ENCODE measurements at regions not wholly inside any gene's neighbourhood (a gene's known extent, or its start where the extent isn't known, plus 50 kb on each side); places are given as distances from the start of the nearest gene placed in this dataset.

DNA sequence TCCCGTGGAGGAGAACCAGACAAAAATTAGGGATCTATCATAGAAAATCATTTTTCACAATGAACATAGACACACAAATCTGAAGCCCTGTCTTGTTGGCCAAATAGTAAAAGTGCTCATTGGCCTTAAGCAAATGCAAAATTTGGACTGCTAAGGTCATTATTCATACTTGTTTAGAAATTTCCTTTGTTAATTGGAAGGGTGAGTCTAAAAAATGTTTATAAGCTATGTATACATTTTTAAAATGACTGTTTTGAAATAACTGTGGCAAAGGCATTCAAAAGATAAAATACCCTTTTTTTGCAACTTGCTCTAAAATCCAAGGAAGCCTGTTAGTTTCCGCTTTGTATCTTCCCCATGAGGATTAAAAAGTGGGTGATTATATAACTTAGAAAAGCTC, 195.0 kb downstream of the ZNF330 start:
- FAIRE-seq (no peak), DNase-seq (ENCODE audit: low read depth, low spot score) (no peak)
- Histone ChIP-seq H3K9me1 (replicated peaks; ENCODE audit: control insufficient read depth, extremely low read depth, insufficient read depth, low read length) (no peaks in the 10 kb centered on the region), H3K36me3 (ENCODE audit: control insufficient read depth in 2 of 2, extremely low read depth in 1 of 2, insufficient read depth in 2 of 2, low read length in 2 of 2) (no peaks in the 10 kb centered on the region), H4K20me1 (replicated peaks; ENCODE audit: control insufficient read depth, extremely low read depth, insufficient read depth, low read length) (no peaks in the 10 kb centered on the region), H3K9ac (replicated peaks; ENCODE audit: extremely low read depth, insufficient read depth, low read length) (no peak overlapping the region), H3K4me3 (replicated peaks in 1 of 3; ENCODE audit: insufficient read depth in 1 of 3, low read depth in 1 of 3, low read length in 3 of 3) (no peak overlapping the region), H3K27ac (ENCODE audit: insufficient read depth, low read depth, low read length) (no peak overlapping the region), H3K4me2 (ENCODE audit: insufficient read depth, low read length) (no peak overlapping the region), H2AFZ (ENCODE audit: low read depth, low read length) (no peak overlapping the region), H3K27me3 (ENCODE audit: control insufficient read depth in 2 of 2, insufficient read depth in 2 of 2, low read length in 2 of 2) (peaks cover 0 to 2% of the 10 kb centered on the region in 2 experiments), H3K79me2 (ENCODE audit: control insufficient read depth, insufficient read depth, low read length) (no peaks in the 10 kb centered on the region), H3K4me1 (ENCODE audit: control insufficient read depth, extremely low read depth, insufficient read depth, low read length) (no peaks in the 10 kb centered on the region), H3K9me3 (replicated peaks; ENCODE audit: control insufficient read depth, insufficient read depth, low read length) (no peaks in the 10 kb centered on the region)
- ChIA-PET CTCF (interaction anchor here (0.5 to 2.5 kb wide), 3 partner anchors 10 to 562 kb away, joined by 3 to 8 read pairs (median 3); no protein-coding TSS in a partner anchor), POLR2A (no interaction called here)
- no TSS peak for BruUV-seq (replicated peaks)
- intact Hi-C loops (cut with micrococcal nuclease), result no loop called here
- TF ChIP-seq POLR2A (IDR thresholded peaks at IDR 0.05; ENCODE audit: low read depth, low read length) (no peak), FOS (IDR thresholded peaks at IDR 0.05; ENCODE audit: borderline replicate concordance, insufficient read depth, low read length) (no peak), JUN (IDR thresholded peaks at IDR 0.05; ENCODE audit: borderline replicate concordance, insufficient read depth, insufficient read length, low read depth) (no peak), GATA2 (IDR thresholded peaks at IDR 0.05; ENCODE audit: insufficient read depth, insufficient read length, low read depth, low read length) (no peak), EZH2 (IDR thresholded peaks at IDR 0.05; ENCODE audit: borderline replicate concordance, low read depth, low read length, severe bottlenecking) (no peak), POLR2AphosphoS5 (IDR thresholded peaks at IDR 0.05; ENCODE audit: insufficient read depth, low read depth, low read length) (no peak), MYC (IDR thresholded peaks at IDR 0.05; ENCODE audit: low read depth, low read length) (no peak)
- TF ChIP-seq, protein P1, sequence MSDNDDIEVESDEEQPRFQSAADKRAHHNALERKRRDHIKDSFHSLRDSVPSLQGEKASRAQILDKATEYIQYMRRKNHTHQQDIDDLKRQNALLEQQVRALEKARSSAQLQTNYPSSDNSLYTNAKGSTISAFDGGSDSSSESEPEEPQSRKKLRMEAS (IDR thresholded peaks at IDR 0.05; ENCODE audit: insufficient read depth, insufficient read length), result no peak
- TF ChIP-seq, protein P2, sequence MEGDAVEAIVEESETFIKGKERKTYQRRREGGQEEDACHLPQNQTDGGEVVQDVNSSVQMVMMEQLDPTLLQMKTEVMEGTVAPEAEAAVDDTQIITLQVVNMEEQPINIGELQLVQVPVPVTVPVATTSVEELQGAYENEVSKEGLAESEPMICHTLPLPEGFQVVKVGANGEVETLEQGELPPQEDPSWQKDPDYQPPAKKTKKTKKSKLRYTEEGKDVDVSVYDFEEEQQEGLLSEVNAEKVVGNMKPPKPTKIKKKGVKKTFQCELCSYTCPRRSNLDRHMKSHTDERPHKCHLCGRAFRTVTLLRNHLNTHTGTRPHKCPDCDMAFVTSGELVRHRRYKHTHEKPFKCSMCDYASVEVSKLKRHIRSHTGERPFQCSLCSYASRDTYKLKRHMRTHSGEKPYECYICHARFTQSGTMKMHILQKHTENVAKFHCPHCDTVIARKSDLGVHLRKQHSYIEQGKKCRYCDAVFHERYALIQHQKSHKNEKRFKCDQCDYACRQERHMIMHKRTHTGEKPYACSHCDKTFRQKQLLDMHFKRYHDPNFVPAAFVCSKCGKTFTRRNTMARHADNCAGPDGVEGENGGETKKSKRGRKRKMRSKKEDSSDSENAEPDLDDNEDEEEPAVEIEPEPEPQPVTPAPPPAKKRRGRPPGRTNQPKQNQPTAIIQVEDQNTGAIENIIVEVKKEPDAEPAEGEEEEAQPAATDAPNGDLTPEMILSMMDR (IDR thresholded peaks at IDR 0.05; ENCODE audit: extremely low read depth in 1 of 2, insufficient read depth in 1 of 2, low read depth in 1 of 2, low read length in 2 of 2), result no peak
- dilution Hi-C loops (cut with MboI; ENCODE audit: extremely low pct_ligation_motif_present, low sequenced_read_pairs), result no loop called here
